Neural crest cell (in vitro differentiated cells): ENCODE measurements at regions not wholly inside any gene's neighbourhood (a gene's known extent, or its start where the extent isn't known, plus 50 kb on each side); places are given as distances from the start of the nearest gene placed in this dataset.

Experiments
- DNase-seq: peaks from one replicate; pipeline ENCODE4 v3.0.0; 2021; ENCODE audit warnings: low read depth, mixed read lengths, low spot score
- H3K27ac Mint-ChIP-seq: one replicate; pipeline ENCODE4 v1.8.0; 2021; ENCODE audit warnings: mild to moderate bottlenecking, mixed read lengths; ENCODE audit not compliant: unreplicated experiment
- H3K27me3 Mint-ChIP-seq: 2 replicates; pipeline ENCODE4 v1.8.0; 2021; ENCODE audit warnings: low read depth, mild to moderate bottlenecking, mixed read lengths
- H3K36me3 Mint-ChIP-seq: 2 replicates; pipeline ENCODE4 v1.8.0; 2021; ENCODE audit warnings: low read depth, mild to moderate bottlenecking, mixed read lengths
- H3K4me1 Mint-ChIP-seq: 2 replicates; pipeline ENCODE4 v1.8.0; 2021; ENCODE audit warnings: mixed read lengths
- H3K4me3 Mint-ChIP-seq: one replicate; pipeline ENCODE4 v1.8.0; 2021; ENCODE audit warnings: mild to moderate bottlenecking, mixed read lengths
- H3K9me3 Mint-ChIP-seq: 2 replicates; pipeline ENCODE4 v1.8.0; 2021; ENCODE audit warnings: mixed read lengths
- CTCF ChIP-seq: fragments of 200-600 bp; sonication (generic); conservative IDR thresholded peaks from 2 replicates; pipeline ENCODE4 v1.5.0; 2021; ENCODE audit warnings: antibody characterized with exemption, mild to moderate bottlenecking

- Mint-ChIP-seq H3K27me3 (no peaks in the 10 kb centered on the region), H3K36me3 (no peaks in the 10 kb centered on the region), H3K4me3 (no peak overlapping the region), H3K9me3 (no peaks in the 10 kb centered on the region), H3K4me1 (peaks cover 7% of the 10 kb centered on the region), H3K27ac (no peak overlapping the region)
- TF ChIP-seq CTCF: no peak
- no peak for DNase-seq
Measured at GRCh38 chr9:3049636-3050035, 205.7 kb upstream of the PUM3 start.

- Mint-ChIP-seq H3K27me3 (no peaks in the 10 kb centered on the region), H3K4me1 (peaks cover 7% of the 10 kb centered on the region), H3K9me3 (no peaks in the 10 kb centered on the region), H3K4me3 (no peak overlapping the region), H3K27ac (no peak overlapping the region), H3K36me3 (no peaks in the 10 kb centered on the region)
- DNase-seq: no peak
- no peak for TF ChIP-seq CTCF
Measured at GRCh38 chr9:3047912-3048311, 204.0 kb upstream of the PUM3 start.

DNA sequence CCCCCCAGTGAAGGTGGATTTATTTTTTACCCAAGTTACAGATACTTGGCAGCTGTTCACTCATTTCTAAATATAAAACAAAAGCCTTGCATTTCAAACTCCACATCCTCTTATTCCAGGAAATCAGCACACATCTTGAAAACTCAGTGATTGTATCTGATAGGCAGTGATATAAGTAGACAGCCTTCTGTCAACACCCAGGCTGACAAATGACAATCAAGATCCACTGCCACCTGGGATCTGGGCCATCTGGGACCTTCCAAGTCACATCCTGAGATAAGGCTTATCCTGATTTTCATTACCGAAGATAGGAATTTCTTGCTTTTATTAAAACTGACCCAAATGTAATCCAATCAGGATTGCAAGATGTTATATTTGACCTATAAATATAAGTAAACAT, 201.3 kb upstream of the PUM3 start:
- Mint-ChIP-seq H3K4me3 (no peak overlapping the region), H3K4me1 (peaks cover 7% of the 10 kb centered on the region), H3K9me3 (no peaks in the 10 kb centered on the region), H3K36me3 (no peaks in the 10 kb centered on the region), H3K27me3 (no peaks in the 10 kb centered on the region), H3K27ac (no peak overlapping the region)
- TF ChIP-seq CTCF: no peak
- no peak for DNase-seq

- H3K9me3 Mint-ChIP-seq: no peaks in the 10 kb centered on the region
- TF ChIP-seq CTCF: no peak
- no peak for DNase-seq
- H3K27me3 Mint-ChIP-seq: no peaks in the 10 kb centered on the region
- H3K36me3 Mint-ChIP-seq: no peaks in the 10 kb centered on the region
- H3K27ac Mint-ChIP-seq: no peak overlapping the region
- H3K4me1 Mint-ChIP-seq: peaks cover 7% of the 10 kb centered on the region
- H3K4me3 Mint-ChIP-seq: no peak overlapping the region
Measured at GRCh38 chr9:3043369-3043768, 199.5 kb upstream of the PUM3 start.

GRCh38 chr9:3040761-3041160, 196.9 kb upstream of the PUM3 start:
- TF ChIP-seq CTCF: no peak
- Mint-ChIP-seq H3K27ac (no peak overlapping the region), H3K4me3 (no peak overlapping the region), H3K4me1 (no peaks in the 10 kb centered on the region), H3K36me3 (no peaks in the 10 kb centered on the region), H3K27me3 (no peaks in the 10 kb centered on the region), H3K9me3 (no peaks in the 10 kb centered on the region)
- DNase-seq: no peak

DNA sequence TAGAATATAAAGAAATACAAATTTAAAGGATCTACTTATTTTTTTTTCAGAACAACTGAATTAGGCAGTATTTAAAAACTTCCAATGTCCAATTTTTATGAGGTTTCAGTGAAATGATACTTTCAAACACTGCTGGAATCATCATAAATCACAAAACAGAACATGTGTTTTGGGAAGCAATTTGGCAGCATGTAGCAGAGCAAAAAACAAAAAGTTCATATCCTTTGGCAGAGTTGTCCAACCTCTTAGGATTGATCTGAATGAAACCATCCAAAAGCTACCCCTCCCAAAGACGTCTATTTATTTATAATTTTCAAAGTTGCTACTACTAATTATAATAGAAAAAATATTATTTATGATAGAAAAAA, 192.4 kb upstream of the PUM3 start:
- TF ChIP-seq CTCF: no peak

More for the DNA sequence above, 192.4 kb upstream of the PUM3 start:
- Mint-ChIP-seq H3K4me3 (no peak overlapping the region), H3K9me3 (peaks cover 2% of the 10 kb centered on the region), H3K27ac (no peak overlapping the region), H3K27me3 (no peaks in the 10 kb centered on the region), H3K4me1 (no peaks in the 10 kb centered on the region), H3K36me3 (no peaks in the 10 kb centered on the region)
- no peak for DNase-seq
